HCT116 (cell line): ENCODE measurements at regions not wholly inside any gene's neighbourhood (a gene's known extent, or its start where the extent isn't known, plus 50 kb on each side); places are given as distances from the start of the nearest gene placed in this dataset.

Experiments used
- ATAC-seq: fragments of 200-7000 bp; cut with Tn5 transposase; 2 replicates; pipeline ENCODE4 v1.9.1; 2020; ENCODE audit warnings: mild to moderate bottlenecking, moderate library complexity
- BruUV-seq: library from RNA; stranded (reverse); fragments of 400-500 nt; replicated peaks from 2 replicates; lab custom pipeline; 2021; lab: Mats Ljungman, UMichigan
- CTCF ChIA-PET: fragments of 300-600 bp; sonication (Branson Sonifier 250); formaldehyde crosslinking; loops from one replicate; lab custom pipeline; 2021; ENCODE audit warnings: antibody characterized with exemption; lab: Charles Lee
- POLR2A ChIA-PET: fragments of 300-600, 350-600 bp; sonication (Branson Sonifier 250); formaldehyde crosslinking; loops from one replicate; lab custom pipeline; 2021; ENCODE audit warnings: antibody characterized with exemption; lab: Charles Lee
- RAD21 ChIA-PET, 2 experiments: fragments of 300-600 bp; sonication (Branson Sonifier 250); formaldehyde crosslinking; loops; one replicate each; lab custom pipeline; 2023; ENCODE audit warnings: low total read pairs in 2 of 2; ENCODE audit not compliant: uncharacterized antibody in 2 of 2, unreplicated experiment in 2 of 2, low non-redundant PET in 1 of 2; lab: Charles Lee
- DNase-seq: peaks from one replicate; pipeline ENCODE4 v3.0.0-alpha.2; 2010; ENCODE audit warnings: low read depth, low spot score
- H2AFZ ChIP-seq: fragments of 200-600 bp; shearing (Covaris generic), sonication (generic); 2 replicates; pipeline ENCODE4 v1.6.1; 2017; ENCODE audit warnings: low read depth, mixed run types, mixed read lengths, antibody characterized with exemption, low read length; ENCODE audit not compliant: poor library complexity, severe bottlenecking
- H3K27ac ChIP-seq: 2 replicates; pipeline ENCODE4 v1.5.1; 2012; ENCODE audit warnings: low read depth, low read length
- H3K27me3 ChIP-seq: fragments of 200-600 bp; sonication (generic); 2 replicates; pipeline ENCODE4 v1.6.1; 2016; ENCODE audit warnings: mixed run types, low read length, mixed read lengths; ENCODE audit not compliant: insufficient read depth
- H3K36me3 ChIP-seq, 2 experiments: fragments of 200-500 bp in 1 of 2; fragments of 200-600 bp in 1 of 2; sonication (Bioruptor generic) in 1 of 2; sonication (generic) in 1 of 2; 2 replicates each; pipeline versions ENCODE4 v1.5.1 to v1.6.1; 2014 to 2016; ENCODE audit warnings: low read length in 2 of 2, inconsistent platforms in 1 of 2, mixed read lengths in 1 of 2, mixed run types in 1 of 2; ENCODE audit not compliant: insufficient read depth in 2 of 2, control insufficient read depth in 1 of 2
- H3K4me1 ChIP-seq, 2 experiments: fragments of 200-600 bp in 1 of 2; sonication (generic) in 1 of 2; 2 replicates each; pipeline versions ENCODE4 v1.5.1 to v1.6.1; 2012 to 2017; ENCODE audit warnings: low read length in 2 of 2, inconsistent platforms in 1 of 2, mild to moderate bottlenecking in 1 of 2, mixed read lengths in 1 of 2, mixed run types in 1 of 2, moderate library complexity in 1 of 2; ENCODE audit not compliant: insufficient read depth in 2 of 2, control insufficient read depth in 1 of 2
- H3K4me2 ChIP-seq: fragments of 200-600 bp; sonication (generic); 2 replicates; pipeline ENCODE4 v1.6.1; 2017; ENCODE audit warnings: mixed run types, low read length, mixed read lengths
- H3K4me3 ChIP-seq, 2 experiments: fragments of 200-600 bp in 1 of 2; sonication (generic) in 1 of 2; replicated peaks in 1 of 2; 2 replicates each; pipeline ENCODE4 v1.5.1; 2011 to 2016; ENCODE audit warnings: low read length in 2 of 2, control low read depth in 1 of 2, low read depth in 1 of 2, mild to moderate bottlenecking in 1 of 2, mixed read lengths in 1 of 2, mixed run types in 1 of 2
- H3K79me2 ChIP-seq: fragments of 200-600 bp; sonication (generic); 2 replicates; pipeline ENCODE4 v1.6.1; 2017; ENCODE audit warnings: mild to moderate bottlenecking, mixed run types, low read length, moderate library complexity, mixed read lengths; ENCODE audit not compliant: insufficient read depth
- H3K9ac ChIP-seq: fragments of 200-600 bp; sonication (generic); 2 replicates; pipeline ENCODE4 v1.6.1; 2016; ENCODE audit warnings: low read length, mixed read lengths
- H3K9me2 ChIP-seq: fragments of 200-600 bp; sonication (generic), shearing (Covaris generic); 2 replicates; pipeline ENCODE4 v1.6.1; 2017; ENCODE audit warnings: mixed run types, mild to moderate bottlenecking, moderate library complexity; ENCODE audit not compliant: insufficient read depth
- H3K9me3 ChIP-seq, 2 experiments: fragments of 200-500 bp in 1 of 2; fragments of 200-600 bp in 1 of 2; sonication (Bioruptor generic) in 1 of 2; sonication (generic) in 1 of 2; 2 replicates each; pipeline ENCODE4 v1.6.1; 2014 to 2017; ENCODE audit warnings: low read length in 2 of 2, mixed read lengths in 2 of 2, inconsistent platforms in 1 of 2, low read depth in 1 of 2, mild to moderate bottlenecking in 1 of 2, mixed run types in 1 of 2, moderate library complexity in 1 of 2; ENCODE audit not compliant: control insufficient read depth in 1 of 2, insufficient read depth in 1 of 2
- H4K20me1 ChIP-seq: fragments of 200-600 bp; sonication (generic), shearing (Covaris generic); 2 replicates; pipeline ENCODE4 v1.6.1; 2017; ENCODE audit warnings: mixed run types, mild to moderate bottlenecking, moderate library complexity; ENCODE audit not compliant: insufficient read depth
- ATF3 ChIP-seq: IDR thresholded peaks from 2 replicates; pipeline ENCODE4 v1.6.1; 2012
- CEBPB ChIP-seq: IDR thresholded peaks from 2 replicates; pipeline ENCODE4 v1.6.1; 2012; ENCODE audit warnings: low read depth
- EGR1 ChIP-seq: IDR thresholded peaks from 2 replicates; pipeline ENCODE4 v1.6.1; 2012; ENCODE audit warnings: low read depth
- ELF1 ChIP-seq: IDR thresholded peaks from 2 replicates; pipeline ENCODE4 v1.6.1; 2012; ENCODE audit warnings: low read depth, borderline replicate concordance
- EZH2phosphoT487 ChIP-seq: fragments of 200-600 bp; IDR thresholded peaks from 2 replicates; pipeline ENCODE4 v1.6.1; 2018; ENCODE audit warnings: antibody characterized with exemption, borderline replicate concordance
- FOSL1 ChIP-seq: IDR thresholded peaks from 2 replicates; pipeline ENCODE4 v1.6.1; 2012; ENCODE audit warnings: low read depth
- JUND ChIP-seq: IDR thresholded peaks from 2 replicates; pipeline ENCODE4 v1.6.1; 2012
- POLR2A ChIP-seq: IDR thresholded peaks from 2 replicates; pipeline ENCODE4 v1.7.0; 2011; ENCODE audit warnings: borderline replicate concordance; ENCODE audit not compliant: insufficient read depth, insufficient read length; ENCODE audit errors: extremely low read depth
- POLR2AphosphoS5 ChIP-seq: IDR thresholded peaks from 2 replicates; pipeline ENCODE4 v1.6.1; 2011; ENCODE audit warnings: mild to moderate bottlenecking, low read depth, low read length, moderate library complexity
- REST ChIP-seq: IDR thresholded peaks from 2 replicates; pipeline ENCODE4 v1.6.1; 2012; ENCODE audit warnings: low read depth
- SIN3A ChIP-seq: IDR thresholded peaks from 2 replicates; pipeline ENCODE4 v1.6.1; 2012; ENCODE audit warnings: low read depth
- SRF ChIP-seq: IDR thresholded peaks from 2 replicates; pipeline ENCODE4 v1.6.1; 2012; ENCODE audit warnings: low read depth
- TCF7L2 ChIP-seq: IDR thresholded peaks from 2 replicates; pipeline ENCODE4 v1.7.0; 2011; ENCODE audit warnings: borderline replicate concordance, inconsistent platforms; ENCODE audit not compliant: insufficient read depth, insufficient read length; ENCODE audit errors: extremely low read depth
- YY1 ChIP-seq: IDR thresholded peaks from 2 replicates; pipeline ENCODE4 v1.6.1; 2011; ENCODE audit warnings: low read length, low read depth, moderate library complexity, mild to moderate bottlenecking; ENCODE audit not compliant: insufficient replicate concordance; ENCODE audit errors: extremely low read depth
- ZBTB33 ChIP-seq: IDR thresholded peaks from 2 replicates; pipeline ENCODE4 v1.6.1; 2011; ENCODE audit warnings: mild to moderate bottlenecking, low read length, moderate library complexity; ENCODE audit not compliant: insufficient replicate concordance; ENCODE audit errors: extremely low read depth
- ZFX ChIP-seq: fragments of 450-650 bp; IDR thresholded peaks from 2 replicates; pipeline ENCODE4 v1.6.1; 2017
- intact Hi-C: fragments of 100-400 bp; cut with micrococcal nuclease; formaldehyde crosslinking; loops from 2 replicates; pipeline ENCODE4 v1.10.0; 2022

- no peak for TF ChIP-seq POLR2A
- TF ChIP-seq ZBTB33 = no peak
- no peak for TF ChIP-seq SRF
- RAD21 ChIA-PET = no interaction called here
- Histone ChIP-seq H4K20me1 (no peaks in the 10 kb centered on the region), H3K4me3 (no peak overlapping the region), H3K9me3 (peaks cover 0 to 18% of the 10 kb centered on the region in 2 experiments; a peak in 2 of 4 replicates), H2AFZ (no peak overlapping the region), H3K79me2 (no peaks in the 10 kb centered on the region), H3K27me3 (no peaks in the 10 kb centered on the region), H3K4me2 (no peak overlapping the region), H3K9me2 (no peaks in the 10 kb centered on the region), H3K36me3 (no peaks in the 10 kb centered on the region), H3K9ac (no peak overlapping the region), H3K4me1 (no peaks in the 10 kb centered on the region), H3K27ac (no peak overlapping the region)
- intact Hi-C loops = no loop called here
- CTCF ChIA-PET = no interaction called here
- ATAC-seq = no peak
- no peak for DNase-seq
- POLR2A ChIA-PET = no interaction called here
- BruUV-seq = no TSS peak
Observed at GRCh38 chr11:97856666-97857065, 1164.1 kb upstream of the CNTN5 start.

- H4K20me1 ChIP-seq = no peaks in the 10 kb centered on the region
- no peaks in the 10 kb centered on the region for H3K9me2 ChIP-seq
- BruUV-seq = no TSS peak
- H3K9ac ChIP-seq = no peak overlapping the region
- RAD21 ChIA-PET = no interaction called here
- intact Hi-C loops = no loop called here
- ATAC-seq = no peak
- no peak overlapping the region for H3K4me3 ChIP-seq
- POLR2A ChIA-PET = no interaction called here
- no peak for DNase-seq
- H3K27ac ChIP-seq = no peak overlapping the region
- no peaks in the 10 kb centered on the region for H3K27me3 ChIP-seq
- no peaks in the 10 kb centered on the region for H3K4me1 ChIP-seq
- no peak overlapping the region for H2AFZ ChIP-seq
- H3K4me2 ChIP-seq = no peak overlapping the region
- H3K36me3 ChIP-seq = no peaks in the 10 kb centered on the region
- H3K9me3 ChIP-seq = peaks cover 10 to 18% of the 10 kb centered on the region in 2 experiments
- H3K79me2 ChIP-seq = no peaks in the 10 kb centered on the region
- no peak for TF ChIP-seq EZH2phosphoT487
- no peak for TF ChIP-seq POLR2AphosphoS5
- TF ChIP-seq FOSL1 = no peak
- TF ChIP-seq TCF7L2 = no peak
- TF ChIP-seq SIN3A = no peak
- TF ChIP-seq ZFX = no peak
- TF ChIP-seq EGR1 = no peak
- TF ChIP-seq CEBPB = no peak
- no peak for TF ChIP-seq ELF1
- no peak for TF ChIP-seq ATF3
- TF ChIP-seq JUND = no peak
- no peak for TF ChIP-seq REST
- TF ChIP-seq YY1 = no peak
- CTCF ChIA-PET = no interaction called here
Observed at GRCh38 chr11:97860237-97860636, 1160.5 kb upstream of the CNTN5 start.
